ENCODE measurements at regions not wholly inside any gene's neighbourhood (a gene's known extent, or its start where the extent isn't known, plus 50 kb on each side); places are given as distances from the start of the nearest gene placed in this dataset.

GRCh38 chr2:61705625-61706024, 148.2 kb downstream of the FAM161A start:
- no peak for TF ChIP-seq POLR2A (IDR thresholded peaks at IDR 0.05; ENCODE audit: low read length)
- no peak for TF ChIP-seq GATA1 (IDR thresholded peaks at IDR 0.05; ENCODE audit: low read depth, low read length)
